ENCODE measurements at regions not wholly inside any gene's neighbourhood (a gene's known extent, or its start where the extent isn't known, plus 50 kb on each side); places are given as distances from the start of the nearest gene placed in this dataset.

- TF ChIP-seq CTCF (conservative IDR thresholded peaks at IDR 0.05), result no peak
- Histone ChIP-seq H2BK15ac (ENCODE audit: low read depth, low read length) (no peak overlapping the region), H2BK120ac (ENCODE audit: low read depth, low read length, poor library complexity, severe bottlenecking) (no peak overlapping the region), H2BK12ac (ENCODE audit: insufficient read length, low read depth, low read length) (no peak overlapping the region), H3K14ac (ENCODE audit: insufficient read depth, low read length) (no peak overlapping the region), H3T11ph (ENCODE audit: low read length) (no peak overlapping the region), H3K79me1 (ENCODE audit: insufficient read depth, low read depth, low read length, poor library complexity, severe bottlenecking) (no peaks in the 10 kb centered on the region), H4K8ac (replicated peaks; ENCODE audit: insufficient read length, low read depth, low read length) (no peak overlapping the region), H4K91ac (ENCODE audit: insufficient read length, low read depth, low read length) (no peak overlapping the region), H2AK5ac (ENCODE audit: insufficient read length, low read length) (no peak overlapping the region), H3K27me3 (ENCODE audit: insufficient read depth, low read length) (peaks cover 20% of the 10 kb centered on the region; the same call in 1 of the 2 replicates), H3K56ac (ENCODE audit: insufficient read length, low read depth, low read length) (no peak overlapping the region), H3K9me3 (ENCODE audit: control insufficient read depth, low read depth, low read length) (no peaks in the 10 kb centered on the region), H3K18ac (ENCODE audit: insufficient read length, low read depth, low read length) (no peak overlapping the region), H2BK20ac (ENCODE audit: low read depth, low read length, poor library complexity, severe bottlenecking) (no peak overlapping the region), H3K4ac (ENCODE audit: low read depth, low read length) (no peak overlapping the region), H4K20me1 (ENCODE audit: control insufficient read depth, insufficient read depth, insufficient read length) (no peaks in the 10 kb centered on the region), H3K23me2 (ENCODE audit: insufficient read length, low read depth, low read length, poor library complexity, severe bottlenecking) (no peaks in the 10 kb centered on the region), H3K27ac (ENCODE audit: insufficient read length, low read depth, low read length) (no peak overlapping the region), H2BK5ac (ENCODE audit: insufficient read length, low read length) (no peak overlapping the region), H2AFZ (ENCODE audit: low read length) (no peak overlapping the region), H3K23ac (ENCODE audit: insufficient read length, low read depth, low read length) (no peak overlapping the region), H3K4me1 (ENCODE audit: insufficient read depth, low read length) (no peaks in the 10 kb centered on the region), H4K5ac (ENCODE audit: insufficient read length, low read depth, low read length) (no peak overlapping the region), H3K79me2 (ENCODE audit: insufficient read depth, low read length) (no peaks in the 10 kb centered on the region; the same call in 1 of the 2 replicates), H3K4me2 (ENCODE audit: insufficient read depth, insufficient read length, low read length) (no peak overlapping the region), H3K9ac (ENCODE audit: extremely low read depth, insufficient read length, low read length) (no peak overlapping the region)
- Mint-ChIP-seq H3K27ac (no peak overlapping the region), H3K9me3 (peaks cover 13 to 21% of the 10 kb centered on the region in 2 experiments; a peak in 4 of 5 replicates), H3K4me1 (peaks cover 35 to 42% of the 10 kb centered on the region in 2 experiments), H3K4me3 (no peak overlapping the region), H3K36me3 (ENCODE audit: insufficient read depth in 1 of 3, low read depth in 3 of 3) (peaks cover 0 to 18% (median 2%) of the 10 kb centered on the region in 3 experiments; a peak in 4 of 7 replicates), H3K27me3 (ENCODE audit: low read depth) (peaks cover 99% of the 10 kb centered on the region)
- WGBS (ENCODE audit: extremely low coverage, insufficient read length, low lambda C conversion rate), result no CpG with 5 or more reads among the region's 4 CpGs
- DNase-seq, result no peak
Observed at GRCh38 chr19:27751044-27751391, 1461.9 kb downstream of the UQCRFS1 start.
